PC-3 (cell line): ENCODE measurements at regions not wholly inside any gene's neighbourhood (a gene's known extent, or its start where the extent isn't known, plus 50 kb on each side); places are given as distances from the start of the nearest gene placed in this dataset.

Experiments used
- CTCF ChIP-seq: fragments of 300-600 bp; sonication (generic); conservative IDR thresholded peaks from 2 replicates; pipeline ENCODE4 v1.5.1; 2017; ENCODE audit warnings: antibody characterized with exemption, low read depth, mild to moderate bottlenecking, low read length
- EZH2phosphoT487 ChIP-seq: fragments of 300-600 bp; sonication (generic); IDR thresholded peaks from 2 replicates; pipeline ENCODE4 v1.6.1; 2018; ENCODE audit warnings: mild to moderate bottlenecking, antibody characterized with exemption, low read length, borderline replicate concordance

GRCh38 chr13:100798739-100799361, 124.3 kb upstream of the TMTC4 start:
- no peak for TF ChIP-seq CTCF
- TF ChIP-seq EZH2phosphoT487 = no peak
